ENCODE measurements at regions not wholly inside any gene's neighbourhood (a gene's known extent, or its start where the extent isn't known, plus 50 kb on each side); places are given as distances from the start of the nearest gene placed in this dataset.

DNA sequence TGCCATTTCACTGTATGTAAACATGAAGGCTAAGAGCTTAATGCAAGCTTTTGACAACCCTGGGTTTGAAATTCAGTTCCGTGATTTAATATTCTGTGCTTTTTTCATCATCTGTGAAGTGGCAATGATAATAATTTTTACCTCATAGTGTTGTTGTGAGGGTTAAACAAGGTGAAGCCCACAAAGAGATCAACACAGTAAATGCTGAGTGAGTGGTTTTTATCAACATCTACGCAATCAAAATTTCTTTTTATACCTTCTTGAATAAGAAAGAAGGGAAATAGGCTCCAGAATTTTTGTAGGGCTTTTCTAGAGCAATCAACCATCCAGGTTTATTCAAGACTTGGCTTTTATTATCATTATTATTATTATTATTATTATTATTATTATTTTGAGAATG lies 490.8 kb downstream of the SOX5 start:
- TF ChIP-seq CTCF (IDR thresholded peaks at IDR 0.05; ENCODE audit: poor library complexity, severe bottlenecking) (no peak), EP300 (conservative IDR thresholded peaks at IDR 0.05; ENCODE audit: poor library complexity, severe bottlenecking) (no peak), EZH2 (IDR thresholded peaks at IDR 0.05; ENCODE audit: borderline replicate concordance, insufficient read depth, low read length, poor library complexity, severe bottlenecking) (no peak), POLR2AphosphoS5 (IDR thresholded peaks at IDR 0.05) (no peak), REST (IDR thresholded peaks at IDR 0.05; ENCODE audit: borderline replicate concordance) (no peak), MXI1 (conservative IDR thresholded peaks at IDR 0.05; ENCODE audit: poor library complexity, severe bottlenecking) (no peak), SMC3 (conservative IDR thresholded peaks at IDR 0.05; ENCODE audit: poor library complexity) (no peak)

Data from neural cell (in vitro differentiated cells).